Esophagus muscularis mucosa (tissue), 4 donors: ENCODE measurements at regions not wholly inside any gene's neighbourhood (a gene's known extent, or its start where the extent isn't known, plus 50 kb on each side); places are given as distances from the start of the nearest gene placed in this dataset.

ENCODE experiments used
- DNase-seq: peaks from one replicate; pipeline ENCODE4 v3.0.0-alpha.2; 2017; ENCODE audit errors: extremely low spot score
- H3K27ac ChIP-seq, 4 donors: fragments of 200-600 bp; sonication (generic); replicated peaks in 1 of 4; 1 replicate in 3 of 4; 2 replicates in 1 of 4; pipeline ENCODE4 v1.5.1; 2016 to 2019; ENCODE audit warnings: mild to moderate bottlenecking in 1 of 4
- H3K27me3 ChIP-seq, 4 donors: fragments of 200-600 bp; sonication (generic); one replicate each; pipeline versions ENCODE4 v1.5.1 to v1.6.0; 2016 to 2019
- H3K36me3 ChIP-seq, 4 donors: fragments of 200-600 bp; sonication (generic); one replicate each; pipeline ENCODE4 v1.5.1; 2016 to 2019
- H3K4me1 ChIP-seq, 4 donors: fragments of 200-600 bp; sonication (generic); one replicate each; pipeline ENCODE4 v1.5.1; 2016 to 2019
- H3K4me3 ChIP-seq, 4 donors: fragments of 200-600 bp; sonication (generic); 1 replicate in 2 of 4; 2 replicates in 2 of 4; pipeline ENCODE4 v1.5.1; 2016 to 2019; ENCODE audit warnings: mild to moderate bottlenecking in 4 of 4, moderate library complexity in 1 of 4
- H3K9me3 ChIP-seq, 4 donors: fragments of 200-600 bp; sonication (generic); 1 replicate in 3 of 4; 2 replicates in 1 of 4; pipeline ENCODE4 v1.5.1; 2016 to 2019
- EP300 ChIP-seq: sonication (generic); formaldehyde crosslinking; IDR thresholded peaks from one replicate; pipeline ENCODE4 v1.6.1; 2017; ENCODE audit warnings: antibody characterized with exemption
- POLR2A ChIP-seq: fragments of 450-650 bp; IDR thresholded peaks from one replicate; pipeline ENCODE4 v1.6.1; 2017; ENCODE audit warnings: antibody characterized with exemption, moderate library complexity, mild to moderate bottlenecking, low read depth
- POLR2AphosphoS5 ChIP-seq, 2 donors: sonication (generic); formaldehyde crosslinking; IDR thresholded peaks; one replicate each; pipeline ENCODE4 v1.6.1; 2017; ENCODE audit warnings: antibody characterized with exemption in 2 of 2
- WGBS: methylation state at CpG from one replicate; pipeline ENCODE4 v1.1.5; 2018; 5-methylcytosine and 5-hydroxymethylcytosine counted together
- intact Hi-C: fragments of 100-400 bp; cut with DNase I; formaldehyde crosslinking; loops from one replicate; pipeline ENCODE4 v1.15.1; 2023
- TF ChIP-seq, protein P1 (sequence below), 3 experiments: fragments of 200-600 bp in 2 of 3; fragments of 450-650 bp in 1 of 3; sonication (generic) in 2 of 3; IDR thresholded peaks; one replicate each; pipeline ENCODE4 v1.5.1; 2017 to 2019; ENCODE audit warnings: antibody characterized with exemption in 3 of 3, mild to moderate bottlenecking in 2 of 3, moderate library complexity in 1 of 3

DNA sequence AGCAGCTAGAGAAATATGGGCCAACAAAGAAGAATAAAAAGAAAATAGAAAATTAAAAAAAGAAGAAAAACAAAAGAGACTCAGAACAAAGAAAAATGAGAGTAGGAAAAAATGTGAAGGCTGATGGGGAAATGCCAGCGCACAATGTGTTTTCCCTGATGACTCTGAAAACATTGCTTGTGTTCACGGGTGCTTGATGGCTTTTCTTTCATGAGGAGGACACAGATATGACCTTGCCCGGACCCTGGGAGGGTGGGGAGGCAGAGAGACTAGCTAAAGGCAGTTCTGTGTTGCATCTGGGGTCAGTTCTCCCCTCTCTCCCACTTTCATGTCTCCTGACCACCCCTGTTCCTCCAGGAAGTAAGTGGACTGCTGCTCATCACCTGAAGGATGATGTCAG, 125.9 kb downstream of the MOBP start:
- 57% methylated on average over 3 of the region's 3 CpGs for WGBS
- Histone ChIP-seq H3K27me3 (no peaks in the 10 kb centered on the region), H3K27ac (no peak overlapping the region), H3K4me1 (no peaks in the 10 kb centered on the region), H3K4me3 (no peak overlapping the region), H3K9me3 (no peaks in the 10 kb centered on the region), H3K36me3 (no peaks in the 10 kb centered on the region)
- TF ChIP-seq, protein P1, sequence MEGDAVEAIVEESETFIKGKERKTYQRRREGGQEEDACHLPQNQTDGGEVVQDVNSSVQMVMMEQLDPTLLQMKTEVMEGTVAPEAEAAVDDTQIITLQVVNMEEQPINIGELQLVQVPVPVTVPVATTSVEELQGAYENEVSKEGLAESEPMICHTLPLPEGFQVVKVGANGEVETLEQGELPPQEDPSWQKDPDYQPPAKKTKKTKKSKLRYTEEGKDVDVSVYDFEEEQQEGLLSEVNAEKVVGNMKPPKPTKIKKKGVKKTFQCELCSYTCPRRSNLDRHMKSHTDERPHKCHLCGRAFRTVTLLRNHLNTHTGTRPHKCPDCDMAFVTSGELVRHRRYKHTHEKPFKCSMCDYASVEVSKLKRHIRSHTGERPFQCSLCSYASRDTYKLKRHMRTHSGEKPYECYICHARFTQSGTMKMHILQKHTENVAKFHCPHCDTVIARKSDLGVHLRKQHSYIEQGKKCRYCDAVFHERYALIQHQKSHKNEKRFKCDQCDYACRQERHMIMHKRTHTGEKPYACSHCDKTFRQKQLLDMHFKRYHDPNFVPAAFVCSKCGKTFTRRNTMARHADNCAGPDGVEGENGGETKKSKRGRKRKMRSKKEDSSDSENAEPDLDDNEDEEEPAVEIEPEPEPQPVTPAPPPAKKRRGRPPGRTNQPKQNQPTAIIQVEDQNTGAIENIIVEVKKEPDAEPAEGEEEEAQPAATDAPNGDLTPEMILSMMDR (IDR thresholded peaks at IDR 0.05) = no peak
- TF ChIP-seq POLR2AphosphoS5 (IDR thresholded peaks at IDR 0.05) (no peak), POLR2A (no peak), EP300 (no peak)
- intact Hi-C loops = no loop called here
- no peak for DNase-seq

DNA sequence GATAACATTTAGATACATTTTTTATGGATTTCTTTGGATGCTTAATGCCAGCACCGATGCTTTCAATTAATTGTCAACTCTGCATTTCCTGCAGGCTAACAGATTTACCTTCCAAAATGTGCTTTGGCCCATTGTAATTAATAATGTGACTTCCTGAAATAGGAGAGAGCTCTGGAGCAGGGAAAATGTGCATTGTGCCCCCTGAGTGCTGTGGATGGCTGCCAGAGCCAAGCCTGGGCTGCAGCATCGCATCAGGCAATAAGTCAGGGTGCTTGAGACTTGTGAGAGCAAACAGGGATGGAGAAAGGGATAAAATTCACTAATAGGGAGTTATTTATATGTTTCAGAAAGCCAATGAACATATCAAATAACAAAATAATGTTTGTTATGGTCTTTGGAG, 133.8 kb downstream of the MOBP start:
- Histone ChIP-seq H3K27me3 (no peaks in the 10 kb centered on the region), H3K36me3 (no peaks in the 10 kb centered on the region), H3K27ac (no peak overlapping the region), H3K9me3 (no peaks in the 10 kb centered on the region), H3K4me1 (no peaks in the 10 kb centered on the region), H3K4me3 (no peak overlapping the region)
- intact Hi-C loops = no loop called here
- WGBS = 31% methylated on average over 2 of the region's 2 CpGs
- DNase-seq = no peak
- TF ChIP-seq POLR2AphosphoS5 (IDR thresholded peaks at IDR 0.05) (no peak), POLR2A (no peak), EP300 (no peak)
- TF ChIP-seq, protein P1 (IDR thresholded peaks at IDR 0.05) = no peak

DNA sequence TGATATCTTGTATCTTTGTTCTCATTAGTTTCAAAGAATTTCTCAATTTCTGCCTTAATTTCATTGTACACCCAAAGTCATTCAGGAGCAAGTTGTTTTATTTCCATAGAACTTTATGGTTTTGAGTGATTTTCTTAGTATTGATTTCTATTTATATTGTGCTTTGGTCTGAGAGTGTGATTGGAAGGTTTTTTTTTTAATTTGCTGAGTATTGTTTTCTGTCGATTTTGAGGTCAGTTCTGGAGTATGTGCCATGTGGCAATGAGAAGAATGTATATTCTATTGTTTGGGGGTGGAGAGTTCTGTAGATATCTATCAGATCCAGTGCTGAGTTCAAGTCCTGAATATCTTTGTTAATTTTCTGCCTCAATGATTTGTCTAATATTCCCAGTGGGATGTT, 138.4 kb downstream of the MOBP start:
- Histone ChIP-seq H3K9me3 (no peaks in the 10 kb centered on the region), H3K27me3 (no peaks in the 10 kb centered on the region), H3K36me3 (no peaks in the 10 kb centered on the region), H3K4me3 (no peak overlapping the region), H3K4me1 (no peaks in the 10 kb centered on the region), H3K27ac (no peak overlapping the region)
- no peak for DNase-seq
- 83% methylated on average over 1 of the region's 1 CpG for WGBS
- intact Hi-C loops = no loop called here
- TF ChIP-seq EP300 (no peak), POLR2AphosphoS5 (IDR thresholded peaks at IDR 0.05) (no peak), POLR2A (no peak)
- TF ChIP-seq, protein P1 (IDR thresholded peaks at IDR 0.05) = no peak

DNA sequence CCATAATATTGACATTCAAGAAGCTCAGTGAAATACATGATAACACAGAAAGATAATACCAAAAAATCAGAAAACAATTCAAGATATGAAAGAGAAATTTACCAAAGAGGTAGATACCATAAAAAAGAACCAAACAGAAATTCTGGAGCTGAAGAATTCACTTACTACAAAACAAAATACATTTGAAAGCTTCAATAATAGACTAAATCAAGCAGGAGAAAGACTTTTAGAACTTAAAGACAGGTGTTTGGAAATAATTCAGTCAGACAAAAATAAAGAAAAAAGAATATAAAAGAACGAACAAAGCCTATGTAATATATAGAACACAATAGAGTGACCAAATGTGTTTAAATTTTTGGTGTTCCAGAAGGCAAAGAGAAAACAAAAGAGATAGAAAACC, 158.7 kb downstream of the MOBP start:
- no peaks in the 10 kb centered on the region for H3K4me1 ChIP-seq
- H3K27me3 ChIP-seq = no peaks in the 10 kb centered on the region
- 90% methylated on average over 1 of the region's 1 CpG for WGBS
- H3K4me3 ChIP-seq = no peak overlapping the region
- H3K36me3 ChIP-seq = no peaks in the 10 kb centered on the region
- intact Hi-C loops = no loop called here
- TF ChIP-seq POLR2AphosphoS5 (IDR thresholded peaks at IDR 0.05) (no peak), EP300 (no peak), POLR2A (no peak)
- TF ChIP-seq, protein P1 (IDR thresholded peaks at IDR 0.05) = no peak
- DNase-seq = no peak
- peaks cover 0 to 10% (median 7%) of the 10 kb centered on the region in 4 donors for H3K9me3 ChIP-seq
- H3K27ac ChIP-seq = no peak overlapping the region

DNA sequence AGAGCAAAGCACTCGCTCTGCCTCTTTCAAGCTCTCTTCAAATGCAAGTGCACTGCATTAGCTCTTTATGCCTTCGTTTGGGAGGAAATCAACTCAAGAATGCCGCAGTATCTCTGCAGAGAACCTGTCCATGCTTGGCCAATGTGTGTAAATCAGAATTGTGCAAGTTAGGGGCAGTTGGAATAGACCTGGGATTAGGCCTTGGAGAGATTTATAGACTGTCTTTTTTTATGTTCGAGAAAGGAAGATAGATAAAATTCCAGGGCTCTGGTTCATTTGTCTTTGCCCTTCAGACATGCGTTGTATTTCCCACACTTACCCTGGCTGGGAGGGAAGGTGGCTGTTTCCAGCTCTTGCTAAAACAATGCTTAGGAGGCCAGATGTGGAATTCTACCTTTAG, 163.7 kb downstream of the MOBP start:
- no peak overlapping the region for H3K4me3 ChIP-seq
- DNase-seq = no peak
- H3K4me1 ChIP-seq = no peaks in the 10 kb centered on the region
- H3K36me3 ChIP-seq = no peaks in the 10 kb centered on the region
- intact Hi-C loops = no loop called here
- H3K27ac ChIP-seq = no peak overlapping the region
- 61% methylated on average over 5 of the region's 5 CpGs for WGBS
- H3K9me3 ChIP-seq = peaks cover 0 to 7% (median 6%) of the 10 kb centered on the region in 4 donors
- no peak for TF ChIP-seq EP300
- TF ChIP-seq POLR2A = no peak
- TF ChIP-seq, protein P1 (IDR thresholded peaks at IDR 0.05) = no peak
- no peak for TF ChIP-seq POLR2AphosphoS5 (IDR thresholded peaks at IDR 0.05)
- H3K27me3 ChIP-seq = no peaks in the 10 kb centered on the region
